H1 (cell line): ENCODE measurements at regions not wholly inside any gene's neighbourhood (a gene's known extent, or its start where the extent isn't known, plus 50 kb on each side); places are given as distances from the start of the nearest gene placed in this dataset.

Experiments
- CTCF ChIA-PET: fragments of 300-600 bp; sonication (Branson Sonifier 250); formaldehyde crosslinking; loops from one replicate; lab custom pipeline; 2021; ENCODE audit not compliant: partially characterized antibody; lab: Charles Lee
- POLR2A ChIA-PET: fragments of 300-600 bp; sonication (Branson Sonifier 250); formaldehyde crosslinking; loops from one replicate; lab custom pipeline; 2021; ENCODE audit warnings: inconsistent platforms; ENCODE audit not compliant: partially characterized antibody; lab: Charles Lee
- DNase-seq, 2 experiments: peaks; one replicate each; pipeline versions ENCODE4 v3.0.0 to v3.0.0-alpha.2; 2010 to 2022; ENCODE audit warnings: low spot score in 2 of 2, low read depth in 1 of 2, mixed read lengths in 1 of 2
- FAIRE-seq: peaks from 2 replicates; lab custom pipeline; 2011; peaks lifted over from hg19 to GRCh38; lab: Jason Lieb, UNC
- H2AFZ ChIP-seq: 2 replicates; pipeline ENCODE4 v1.8.1; 2012; ENCODE audit warnings: low read length, inconsistent platforms
- H2AK5ac ChIP-seq: 2 replicates; pipeline ENCODE4 v1.6.1; 2013; ENCODE audit warnings: low read depth, low read length
- H2BK120ac ChIP-seq: replicated peaks from 2 replicates; pipeline ENCODE3; 2013; ENCODE audit warnings: low read depth, low read length, inconsistent platforms
- H2BK12ac ChIP-seq: 2 replicates; pipeline ENCODE4 v1.6.1; 2013; ENCODE audit warnings: low read depth, low read length
- H2BK15ac ChIP-seq: 2 replicates; pipeline ENCODE4 v1.6.1; 2013; ENCODE audit warnings: low read length
- H2BK20ac ChIP-seq: 2 replicates; pipeline ENCODE4 v1.6.1; 2013; ENCODE audit warnings: low read length
- H2BK5ac ChIP-seq: 2 replicates; pipeline ENCODE4 v1.6.1; 2013; ENCODE audit warnings: low read depth, low read length
- H3K14ac ChIP-seq: 2 replicates; pipeline ENCODE4 v1.6.1; 2013; ENCODE audit warnings: inconsistent platforms; ENCODE audit not compliant: insufficient read length
- H3K18ac ChIP-seq: 2 replicates; pipeline ENCODE4 v1.6.1; 2013; ENCODE audit warnings: low read length; ENCODE audit errors: extremely low read depth
- H3K23ac ChIP-seq: 2 replicates; pipeline ENCODE4 v1.6.1; 2013; ENCODE audit warnings: inconsistent platforms; ENCODE audit not compliant: insufficient read length
- H3K23me2 ChIP-seq: 2 replicates; pipeline ENCODE4 v1.6.1; 2013; ENCODE audit warnings: low read depth, low read length
- H3K27ac ChIP-seq: 2 replicates; pipeline ENCODE4 v1.6.1; 2011; ENCODE audit warnings: low read depth, low read length, inconsistent platforms
- H3K27me3 ChIP-seq, 4 experiments: replicated peaks in 1 of 4; 1 replicate in 1 of 4; 2 replicates in 3 of 4; pipeline versions ENCODE4 v1.6.1 to v1.8.1; 2011 to 2013; ENCODE audit warnings: low read length in 3 of 4, mild to moderate bottlenecking in 3 of 4, inconsistent platforms in 2 of 4, mixed read lengths in 2 of 4, moderate library complexity in 1 of 4; ENCODE audit not compliant: control insufficient read depth in 3 of 4, insufficient read depth in 3 of 4; ENCODE audit errors: extremely low read depth in 1 of 4
- H3K36me3 ChIP-seq, 4 experiments: 2 replicates each; pipeline versions ENCODE4 v1.6.1 to v1.8.1; 2011 to 2013; ENCODE audit warnings: mild to moderate bottlenecking in 4 of 4, low read length in 3 of 4, moderate library complexity in 2 of 4, control low read depth in 1 of 4, inconsistent platforms in 1 of 4; ENCODE audit not compliant: insufficient read depth in 4 of 4, control insufficient read depth in 2 of 4
- H3K4ac ChIP-seq: replicated peaks from 2 replicates; pipeline ENCODE3; 2013; ENCODE audit warnings: low read length, low read depth, mixed read lengths, inconsistent platforms; ENCODE audit not compliant: insufficient read length
- H3K4me1 ChIP-seq, 4 experiments: replicated peaks in 1 of 4; 1 replicate in 1 of 4; 2 replicates in 3 of 4; pipeline versions ENCODE4 v1.6.1 to v1.8.1; 2011 to 2013; ENCODE audit warnings: low read length in 3 of 4, inconsistent platforms in 2 of 4, mixed read lengths in 1 of 4; ENCODE audit not compliant: insufficient read depth in 4 of 4, control insufficient read depth in 3 of 4
- H3K4me2 ChIP-seq, 2 experiments: 2 replicates each; pipeline versions ENCODE4 v1.6.1 to v1.8.1; 2011 to 2013; ENCODE audit warnings: low read depth in 2 of 2, low read length in 2 of 2, control low read depth in 1 of 2, inconsistent platforms in 1 of 2, mild to moderate bottlenecking in 1 of 2; ENCODE audit not compliant: insufficient read depth in 1 of 2
- H3K4me3 ChIP-seq, 4 experiments: fragments of 200-600, 300-600 bp in 1 of 4; sonication (generic), shearing (Covaris generic), sonication (Bioruptor Twin) in 1 of 4; 2 replicates each; pipeline versions ENCODE4 v1.5.1 to v1.8.1; 2011 to 2016; ENCODE audit warnings: low read length in 4 of 4, low read depth in 3 of 4, control low read depth in 2 of 4, inconsistent platforms in 2 of 4, mild to moderate bottlenecking in 2 of 4, mixed read lengths in 1 of 4, moderate library complexity in 1 of 4; ENCODE audit not compliant: insufficient read depth in 2 of 4; ENCODE audit errors: extremely low read depth in 1 of 4
- H3K56ac ChIP-seq: replicated peaks from 2 replicates; pipeline ENCODE3; 2013; ENCODE audit warnings: low read depth, mild to moderate bottlenecking, mixed read lengths, low read length, inconsistent platforms; ENCODE audit not compliant: insufficient read length
- H3K79me1 ChIP-seq: 2 replicates; pipeline ENCODE4 v1.6.1; 2013; ENCODE audit warnings: low read depth, low read length, control low read depth
- H3K79me2 ChIP-seq, 2 experiments: 2 replicates each; pipeline versions ENCODE4 v1.6.1 to v1.8.1; 2012 to 2013; ENCODE audit warnings: low read length in 2 of 2, mild to moderate bottlenecking in 2 of 2, inconsistent platforms in 1 of 2; ENCODE audit not compliant: insufficient read depth in 2 of 2, control insufficient read depth in 1 of 2
- H3K9ac ChIP-seq, 4 experiments: replicated peaks in 1 of 4; 1 replicate in 1 of 4; 2 replicates in 3 of 4; pipeline versions ENCODE4 v1.6.1 to v1.8.1; 2011 to 2013; ENCODE audit warnings: low read depth in 3 of 4, low read length in 3 of 4, control low read depth in 2 of 4, mild to moderate bottlenecking in 2 of 4, moderate library complexity in 2 of 4, inconsistent platforms in 1 of 4; ENCODE audit errors: extremely low read depth in 1 of 4
- H3K9me3 ChIP-seq, 2 experiments: 2 replicates each; pipeline versions ENCODE4 v1.6.1 to v1.8.1; 2012 to 2013; ENCODE audit warnings: mild to moderate bottlenecking in 2 of 2, moderate library complexity in 2 of 2, control low read depth in 1 of 2, inconsistent platforms in 1 of 2, low read depth in 1 of 2, low read length in 1 of 2, mixed read lengths in 1 of 2; ENCODE audit not compliant: insufficient read depth in 2 of 2
- H4K20me1 ChIP-seq, 2 experiments: replicated peaks in 1 of 2; 2 replicates each; pipeline versions ENCODE3 to v1.8.1; 2011 to 2013; ENCODE audit warnings: inconsistent platforms in 2 of 2, low read length in 2 of 2, mild to moderate bottlenecking in 1 of 2; ENCODE audit not compliant: insufficient read depth in 2 of 2, control insufficient read depth in 1 of 2
- H4K5ac ChIP-seq: 2 replicates; pipeline ENCODE4 v1.6.1; 2013; ENCODE audit warnings: low read length, low read depth, mixed read lengths, inconsistent platforms; ENCODE audit not compliant: insufficient read length
- H4K8ac ChIP-seq: 2 replicates; pipeline ENCODE4 v1.8.0; 2013; ENCODE audit warnings: mild to moderate bottlenecking, moderate library complexity, low read length, inconsistent platforms; ENCODE audit not compliant: insufficient read depth; ENCODE audit errors: extremely low read depth
- H4K91ac ChIP-seq: replicated peaks from 2 replicates; pipeline ENCODE3; 2013; ENCODE audit warnings: low read length, mixed read lengths, inconsistent platforms; ENCODE audit not compliant: insufficient read length
- BRCA1 ChIP-seq: IDR thresholded peaks from 2 replicates; pipeline ENCODE4 v1.6.1; 2012; ENCODE audit warnings: low read depth, low read length, improper control_type of control experiment
- CBX5 ChIP-seq: fragments of 300-800, 300-1000 bp; sonication (generic); IDR thresholded peaks from 2 replicates; pipeline ENCODE4 v1.7.1; 2016; ENCODE audit warnings: antibody characterized with exemption, low read length, low read depth
- CHD1 ChIP-seq: IDR thresholded peaks from 2 replicates; pipeline ENCODE4 v1.6.1; 2012; ENCODE audit warnings: low read depth, low read length, improper control_type of control experiment
- HDAC2 ChIP-seq, 2 experiments: fragments of 300-600 bp in 1 of 2; sonication (generic) in 1 of 2; IDR thresholded peaks; 2 replicates each; pipeline ENCODE4 v1.6.1; 2011 to 2012; ENCODE audit warnings: low read depth in 2 of 2, low read length in 2 of 2, mild to moderate bottlenecking in 2 of 2, moderate library complexity in 2 of 2, borderline replicate concordance in 1 of 2, inconsistent platforms in 1 of 2
- RBBP5 ChIP-seq: IDR thresholded peaks from 2 replicates; pipeline ENCODE4 v1.7.1; 2012; ENCODE audit warnings: low read depth, mild to moderate bottlenecking, inconsistent platforms, low read length, moderate library complexity, borderline replicate concordance
- SP1 ChIP-seq: IDR thresholded peaks from 2 replicates; pipeline ENCODE4 v1.6.1; 2011; ENCODE audit warnings: low read depth, low read length
- TBP ChIP-seq: IDR thresholded peaks from 2 replicates; pipeline ENCODE4 v1.6.1; 2011; ENCODE audit warnings: low read depth, low read length, improper control_type of control experiment
- WGBS, 2 experiments: shearing (Covaris generic) in 1 of 2; methylation state at CpG; one replicate each; pipeline versions ENCODE4 v1.1.6 to v1.1.7; 2013 to 2015; ENCODE audit warnings: low lambda C conversion rate in 2 of 2, mixed read lengths in 2 of 2, inconsistent platforms in 1 of 2, low coverage in 1 of 2, missing lambda C conversion rate in 1 of 2; ENCODE audit not compliant: insufficient replicate concordance in 2 of 2, insufficient coverage in 1 of 2, insufficient read length in 1 of 2; ENCODE audit errors: extremely low coverage in 1 of 2, missing lambda C conversion rate in 1 of 2; 5-methylcytosine and 5-hydroxymethylcytosine counted together

DNA sequence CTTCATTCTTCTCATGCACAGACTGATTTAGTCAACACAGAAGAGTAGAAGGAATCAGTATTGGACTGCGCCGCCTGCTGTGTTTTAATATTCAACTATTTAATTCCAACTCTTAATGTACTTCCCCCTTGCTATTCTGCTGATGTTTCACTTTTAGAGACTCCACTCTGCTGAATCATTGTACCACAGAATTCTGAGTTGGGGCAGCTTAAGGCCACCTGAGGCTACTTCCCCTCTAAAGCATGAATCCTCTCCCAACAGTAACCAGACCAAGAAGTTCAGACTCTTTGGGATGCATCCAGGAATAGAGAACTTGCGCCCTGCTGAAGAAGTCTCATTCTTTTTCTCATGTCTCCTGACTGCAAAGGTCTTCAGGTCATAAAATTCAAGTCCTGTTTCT is 708.8 kb downstream of the UQCRFS1 start:
- H3K4me2 ChIP-seq: no peak overlapping the region
- no peaks in the 10 kb centered on the region for H3K36me3 ChIP-seq
- no peak overlapping the region for H4K5ac ChIP-seq
- H3K23me2 ChIP-seq: no peaks in the 10 kb centered on the region; the same call in 1 of the 2 replicates
- H4K20me1 ChIP-seq: no peaks in the 10 kb centered on the region
- no peak overlapping the region for H2BK20ac ChIP-seq
- H2AFZ ChIP-seq: no peak overlapping the region
- no peak overlapping the region for H2BK5ac ChIP-seq
- H3K27me3 ChIP-seq: no peaks in the 10 kb centered on the region; a peak in 1 of 7 replicates
- no peaks in the 10 kb centered on the region for H3K79me1 ChIP-seq
- no peak overlapping the region for H3K4me3 ChIP-seq
- H4K8ac ChIP-seq: no peak overlapping the region
- no peak overlapping the region for H3K14ac ChIP-seq
- H2BK15ac ChIP-seq: peak overlapping the region; percentile 89; the same call in 1 of the 2 replicates
- no peak overlapping the region for H3K23ac ChIP-seq
- no peak overlapping the region for H3K27ac ChIP-seq
- H3K56ac ChIP-seq: no peak overlapping the region
- no peak overlapping the region for H2BK120ac ChIP-seq
- H2BK12ac ChIP-seq: no peak overlapping the region
- H3K4ac ChIP-seq: no peak overlapping the region
- H3K4me1 ChIP-seq: peaks cover 0 to 5% (median 2%) of the 10 kb centered on the region in 4 experiments; a peak in 4 of 7 replicates
- 79% methylated on average over 3 of the region's 3 CpGs; no CpG with 5 or more reads in 1 of the 2 experiments for WGBS, 2 experiments
- no peak overlapping the region for H2AK5ac ChIP-seq
- POLR2A ChIA-PET: interaction anchor here (0.9 kb wide), 1 partner anchor 10 kb away, joined by 3 read pairs; no protein-coding TSS in a partner anchor
- CTCF ChIA-PET: interaction anchor here (1.3 kb wide), 1 partner anchor 130 kb away, joined by 4 read pairs; no protein-coding TSS in a partner anchor
- FAIRE-seq (no peak), DNase-seq (no peak)
- no peaks in the 10 kb centered on the region for H3K79me2 ChIP-seq
- H3K18ac ChIP-seq: no peak overlapping the region
- no peak overlapping the region for H3K9ac ChIP-seq
- no peak overlapping the region for H4K91ac ChIP-seq
- no peaks in the 10 kb centered on the region for H3K9me3 ChIP-seq
- TF ChIP-seq BRCA1: no peak
- no peak for TF ChIP-seq SP1
- no peak for TF ChIP-seq HDAC2 (IDR thresholded peaks at IDR 0.05; ENCODE audit: borderline replicate concordance in 1 of 2, low read depth in 2 of 2, low read length in 2 of 2)
- no peak for TF ChIP-seq CHD1
- TF ChIP-seq TBP: no peak
- TF ChIP-seq CBX5: no peak
- no peak for TF ChIP-seq RBBP5
